Neural progenitor cell (in vitro differentiated cells): ENCODE measurements at regions not wholly inside any gene's neighbourhood (a gene's known extent, or its start where the extent isn't known, plus 50 kb on each side); places are given as distances from the start of the nearest gene placed in this dataset.

Experiments
- DNase-seq: peaks from one replicate; pipeline ENCODE4 v3.0.0-alpha.2; 2016; ENCODE audit warnings: low spot score
- H2AFZ ChIP-seq: fragments of 200-600 bp; sonication (generic); replicated peaks from 2 replicates; pipeline ENCODE4 v1.6.1; 2016; ENCODE audit warnings: antibody characterized with exemption
- H3F3A ChIP-seq: fragments of 200-600 bp; sonication (generic); 2 replicates; pipeline ENCODE4 v1.6.1; 2016; ENCODE audit warnings: antibody characterized with exemption, low read depth
- H3K27ac ChIP-seq: fragments of 200-600 bp; sonication (generic); 2 replicates; pipeline ENCODE4 v1.5.1; 2016; ENCODE audit warnings: mild to moderate bottlenecking
- H3K27me3 ChIP-seq: fragments of 200-600 bp; sonication (generic); 2 replicates; pipeline ENCODE4 v1.6.1; 2016; ENCODE audit warnings: mild to moderate bottlenecking, moderate library complexity
- H3K36me3 ChIP-seq: fragments of 200-600 bp; sonication (generic); 2 replicates; pipeline ENCODE4 v1.5.1; 2016
- H3K4me1 ChIP-seq: fragments of 200-600 bp; sonication (generic); 2 replicates; pipeline ENCODE4 v1.6.1; 2016; ENCODE audit warnings: mixed run types
- H3K4me2 ChIP-seq: fragments of 200-600 bp; sonication (generic); 2 replicates; pipeline ENCODE4 v1.6.1; 2016
- H3K4me3 ChIP-seq: fragments of 200-600 bp; sonication (generic); 2 replicates; pipeline ENCODE4 v1.5.1; 2016
- H3K79me2 ChIP-seq: fragments of 200-600 bp; sonication (generic); 2 replicates; pipeline ENCODE4 v1.6.1; 2016; ENCODE audit warnings: low read depth
- H3K9ac ChIP-seq: fragments of 200-600 bp; sonication (generic); 2 replicates; pipeline ENCODE4 v1.6.1; 2016
- H3K9me3 ChIP-seq: fragments of 200-600 bp; sonication (generic); 2 replicates; pipeline ENCODE4 v1.5.1; 2016; ENCODE audit warnings: low read depth
- H4K20me1 ChIP-seq: fragments of 200-600 bp; sonication (generic); 2 replicates; pipeline ENCODE4 v1.6.1; 2016; ENCODE audit warnings: low read depth
- H3K27ac Mint-ChIP-seq: 3 replicates; pipeline ENCODE4 v1.8.0; 2021; ENCODE audit warnings: mixed read lengths
- H3K27me3 Mint-ChIP-seq: 2 replicates; pipeline ENCODE4 v1.8.0; 2022; ENCODE audit warnings: low read depth, mild to moderate bottlenecking, inconsistent platforms, moderate library complexity, mixed read lengths; ENCODE audit not compliant: insufficient read depth
- H3K36me3 Mint-ChIP-seq: 3 replicates; pipeline ENCODE4 v1.8.0; 2021; ENCODE audit warnings: mixed read lengths
- H3K4me1 Mint-ChIP-seq: 3 replicates; pipeline ENCODE4 v1.8.0; 2021; ENCODE audit warnings: mixed read lengths
- H3K4me3 Mint-ChIP-seq: 3 replicates; pipeline ENCODE4 v1.8.0; 2021; ENCODE audit warnings: mild to moderate bottlenecking, moderate library complexity, mixed read lengths
- H3K9me3 Mint-ChIP-seq: 3 replicates; pipeline ENCODE4 v1.8.0; 2020; ENCODE audit warnings: mixed read lengths
- EZH2 ChIP-seq: fragments of 200-600 bp; sonication (generic); IDR thresholded peaks from 2 replicates; pipeline ENCODE4 v1.6.1; 2017; ENCODE audit warnings: antibody characterized with exemption, mild to moderate bottlenecking, moderate library complexity
- EZH2phosphoT487 ChIP-seq: fragments of 200-600 bp; sonication (generic); IDR thresholded peaks from 2 replicates; pipeline ENCODE4 v1.6.1; 2017; ENCODE audit warnings: antibody characterized with exemption
- TF ChIP-seq, protein P1 (sequence below): fragments of 200-600 bp; sonication (generic); IDR thresholded peaks from 2 replicates; pipeline ENCODE4 v1.5.1; 2017; ENCODE audit warnings: antibody characterized with exemption, mild to moderate bottlenecking

DNA sequence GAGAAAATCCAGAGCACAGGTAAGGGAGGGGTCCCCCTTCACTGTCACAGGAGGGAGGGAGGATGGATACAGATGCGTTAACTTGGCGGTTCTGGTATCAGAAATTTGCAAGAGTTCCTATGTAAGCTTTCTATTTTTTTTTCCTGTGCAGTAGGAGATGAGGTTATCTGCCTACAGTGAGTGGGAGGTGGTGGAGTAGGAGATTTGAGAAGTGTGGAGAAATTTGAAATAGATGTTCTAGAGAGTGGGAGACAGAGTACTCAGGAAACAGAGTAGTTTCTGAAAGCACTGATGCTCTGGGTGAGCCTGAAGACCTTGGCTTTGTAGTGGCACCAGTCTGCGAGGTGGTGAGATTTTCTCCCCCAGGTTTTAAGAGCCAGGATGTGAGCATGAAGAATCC lies 271.4 kb downstream of the MSX2 start:
- Histone ChIP-seq H2AFZ (no peak overlapping the region), H3F3A (no peaks in the 10 kb centered on the region), H3K27ac (no peak overlapping the region), H3K4me1 (no peaks in the 10 kb centered on the region), H3K4me3 (no peak overlapping the region), H3K4me2 (no peak overlapping the region), H3K79me2 (no peaks in the 10 kb centered on the region), H3K27me3 (peaks cover 22% of the 10 kb centered on the region), H3K36me3 (no peaks in the 10 kb centered on the region), H3K9ac (no peak overlapping the region), H3K9me3 (no peaks in the 10 kb centered on the region), H4K20me1 (no peaks in the 10 kb centered on the region)
- no peak overlapping the region for H3K4me3 Mint-ChIP-seq
- no peaks in the 10 kb centered on the region for H3K27me3 Mint-ChIP-seq
- H3K9me3 Mint-ChIP-seq = peaks cover 6% of the 10 kb centered on the region
- no peaks in the 10 kb centered on the region for H3K36me3 Mint-ChIP-seq
- H3K27ac Mint-ChIP-seq = no peak overlapping the region
- TF ChIP-seq EZH2phosphoT487 = no peak
- TF ChIP-seq, protein P1, sequence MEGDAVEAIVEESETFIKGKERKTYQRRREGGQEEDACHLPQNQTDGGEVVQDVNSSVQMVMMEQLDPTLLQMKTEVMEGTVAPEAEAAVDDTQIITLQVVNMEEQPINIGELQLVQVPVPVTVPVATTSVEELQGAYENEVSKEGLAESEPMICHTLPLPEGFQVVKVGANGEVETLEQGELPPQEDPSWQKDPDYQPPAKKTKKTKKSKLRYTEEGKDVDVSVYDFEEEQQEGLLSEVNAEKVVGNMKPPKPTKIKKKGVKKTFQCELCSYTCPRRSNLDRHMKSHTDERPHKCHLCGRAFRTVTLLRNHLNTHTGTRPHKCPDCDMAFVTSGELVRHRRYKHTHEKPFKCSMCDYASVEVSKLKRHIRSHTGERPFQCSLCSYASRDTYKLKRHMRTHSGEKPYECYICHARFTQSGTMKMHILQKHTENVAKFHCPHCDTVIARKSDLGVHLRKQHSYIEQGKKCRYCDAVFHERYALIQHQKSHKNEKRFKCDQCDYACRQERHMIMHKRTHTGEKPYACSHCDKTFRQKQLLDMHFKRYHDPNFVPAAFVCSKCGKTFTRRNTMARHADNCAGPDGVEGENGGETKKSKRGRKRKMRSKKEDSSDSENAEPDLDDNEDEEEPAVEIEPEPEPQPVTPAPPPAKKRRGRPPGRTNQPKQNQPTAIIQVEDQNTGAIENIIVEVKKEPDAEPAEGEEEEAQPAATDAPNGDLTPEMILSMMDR = no peak
- TF ChIP-seq EZH2 = no peak
- peaks cover 3% of the 10 kb centered on the region for H3K4me1 Mint-ChIP-seq
- no peak for DNase-seq

- Histone ChIP-seq H3K27ac (no peak overlapping the region), H3F3A (no peaks in the 10 kb centered on the region), H4K20me1 (no peaks in the 10 kb centered on the region), H3K4me2 (no peak overlapping the region), H3K4me3 (no peak overlapping the region), H2AFZ (no peak overlapping the region), H3K27me3 (peaks cover 22% of the 10 kb centered on the region), H3K36me3 (no peaks in the 10 kb centered on the region), H3K9me3 (no peaks in the 10 kb centered on the region), H3K79me2 (no peaks in the 10 kb centered on the region), H3K4me1 (no peaks in the 10 kb centered on the region), H3K9ac (no peak overlapping the region)
- no peak overlapping the region for H3K27ac Mint-ChIP-seq
- no peaks in the 10 kb centered on the region for H3K9me3 Mint-ChIP-seq
- no peak overlapping the region for H3K4me3 Mint-ChIP-seq
- no peaks in the 10 kb centered on the region for H3K36me3 Mint-ChIP-seq
- H3K4me1 Mint-ChIP-seq = peaks cover 3% of the 10 kb centered on the region
- H3K27me3 Mint-ChIP-seq = no peaks in the 10 kb centered on the region
- DNase-seq = no peak
- no peak for TF ChIP-seq EZH2phosphoT487
- no peak for TF ChIP-seq EZH2
- TF ChIP-seq, protein P1 = no peak
Measured at GRCh38 chr5:174991847-174992246, 267.5 kb downstream of the MSX2 start.

- no peaks in the 10 kb centered on the region for H3K36me3 Mint-ChIP-seq
- DNase-seq = no peak
- Histone ChIP-seq H3K4me1 (no peaks in the 10 kb centered on the region), H3K4me3 (no peak overlapping the region), H3F3A (no peaks in the 10 kb centered on the region), H3K36me3 (no peaks in the 10 kb centered on the region), H3K27me3 (peaks cover 20% of the 10 kb centered on the region), H4K20me1 (no peaks in the 10 kb centered on the region), H3K27ac (no peak overlapping the region), H3K9me3 (no peaks in the 10 kb centered on the region), H3K4me2 (no peak overlapping the region), H3K9ac (no peak overlapping the region), H2AFZ (no peak overlapping the region), H3K79me2 (no peaks in the 10 kb centered on the region)
- H3K9me3 Mint-ChIP-seq = no peaks in the 10 kb centered on the region
- no peak overlapping the region for H3K4me3 Mint-ChIP-seq
- H3K27me3 Mint-ChIP-seq = no peaks in the 10 kb centered on the region
- no peak overlapping the region for H3K27ac Mint-ChIP-seq
- H3K4me1 Mint-ChIP-seq = peaks cover 3% of the 10 kb centered on the region
- TF ChIP-seq, protein P1 = no peak
- TF ChIP-seq EZH2 (no peak), EZH2phosphoT487 (no peak)
Measured at GRCh38 chr5:174990909-174991308, 266.5 kb downstream of the MSX2 start.
